NCI-H2081 (cell line): ENCODE measurements at regions not wholly inside any gene's neighbourhood (a gene's known extent, or its start where the extent isn't known, plus 50 kb on each side); places are given as distances from the start of the nearest gene placed in this dataset.

Experiments used
- DNase-seq, 2 experiments: peaks; one replicate each; lab custom pipeline; 2025; lab: John Stamatoyannopoulos, UW

- DNase-seq: no peak
Observed at GRCh38 chr1:182193908-182194550, 132.5 kb upstream of the ZNF648 start.

- no peak for DNase-seq
Observed at GRCh38 chr1:182192966-182193365, 131.5 kb upstream of the ZNF648 start.

DNA sequence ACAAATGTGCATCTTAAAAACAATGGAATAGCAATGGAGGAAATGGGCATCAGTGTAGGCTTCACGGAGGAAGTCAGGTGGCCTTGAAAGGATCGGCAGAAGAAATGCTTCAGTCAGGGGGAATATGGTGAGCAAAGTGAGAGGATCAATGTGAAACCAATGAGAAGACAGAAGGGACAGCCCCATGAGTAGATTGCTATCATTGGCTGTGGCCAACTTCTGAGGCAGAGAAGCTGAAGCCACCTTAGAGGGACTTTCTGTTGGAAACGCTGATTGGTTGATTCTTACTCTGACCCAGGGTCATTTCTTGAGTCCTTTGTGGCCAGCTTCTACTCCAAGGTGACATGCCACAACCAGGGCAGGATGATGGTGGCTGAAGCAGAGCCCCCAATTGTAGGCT lies 130.7 kb upstream of the ZNF648 start:
- no peak for DNase-seq

DNA sequence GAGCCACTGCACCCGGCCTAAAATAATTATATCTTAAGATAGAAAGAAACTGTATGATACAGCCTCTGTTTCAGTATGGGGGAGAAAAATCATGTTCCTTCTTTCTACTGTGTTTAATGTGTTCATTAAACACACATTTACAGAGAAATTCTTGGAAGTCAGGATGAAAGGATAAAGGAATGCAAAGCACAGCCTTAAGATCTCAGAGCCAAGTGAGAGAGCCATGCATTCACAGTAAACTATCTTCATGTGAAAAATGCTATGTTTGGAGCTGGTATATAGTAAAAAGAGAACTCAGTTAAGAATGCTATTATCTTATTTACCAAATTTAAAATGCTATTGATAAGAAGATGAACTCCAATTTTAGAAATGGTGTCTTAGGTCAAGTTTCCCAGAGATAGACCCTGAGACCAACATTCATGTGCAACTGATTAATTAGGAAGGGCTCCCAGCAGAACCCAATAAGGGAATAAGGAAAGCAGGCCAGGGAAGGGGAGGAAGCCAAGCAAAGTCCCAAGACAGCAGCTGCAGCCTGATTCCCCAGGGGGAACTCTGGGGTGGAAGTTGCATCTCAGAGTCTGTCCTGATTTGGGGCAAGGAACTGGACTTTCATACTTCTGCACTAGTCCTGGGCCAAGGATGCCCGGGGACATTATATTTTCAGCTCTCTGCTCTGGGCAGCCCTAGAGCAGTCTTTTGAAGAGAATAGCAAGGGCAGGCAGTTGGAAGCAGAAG lies 130.0 kb upstream of the ZNF648 start:
- DNase-seq: no peak

GRCh38 chr1:182189535-182190066 lies 128.1 kb upstream of the ZNF648 start:
- no peak for DNase-seq

- DNase-seq: no peak
Observed at GRCh38 chr1:182186757-182187146, 125.2 kb upstream of the ZNF648 start.

- DNase-seq: peak in 1 of 2 experiments; percentile 41
Observed at GRCh38 chr1:182185842-182186756, 124.6 kb upstream of the ZNF648 start.

GRCh38 chr1:182185136-182185535 lies 123.6 kb upstream of the ZNF648 start:
- DNase-seq: no peak

- DNase-seq: no peak
Observed at GRCh38 chr1:182183606-182184005, 122.1 kb upstream of the ZNF648 start.

GRCh38 chr1:182182311-182182710 lies 120.8 kb upstream of the ZNF648 start:
- no peak for DNase-seq

- no peak for DNase-seq
Observed at GRCh38 chr1:182181167-182181572, 119.7 kb upstream of the ZNF648 start.

GRCh38 chr1:182175361-182175931 lies 113.9 kb upstream of the ZNF648 start:
- peak; percentile 64 to 81 for DNase-seq

- DNase-seq: no peak
Observed at GRCh38 chr1:182174513-182174855, 113.0 kb upstream of the ZNF648 start.

GRCh38 chr1:182173808-182174512 lies 112.4 kb upstream of the ZNF648 start:
- no peak for DNase-seq

DNA sequence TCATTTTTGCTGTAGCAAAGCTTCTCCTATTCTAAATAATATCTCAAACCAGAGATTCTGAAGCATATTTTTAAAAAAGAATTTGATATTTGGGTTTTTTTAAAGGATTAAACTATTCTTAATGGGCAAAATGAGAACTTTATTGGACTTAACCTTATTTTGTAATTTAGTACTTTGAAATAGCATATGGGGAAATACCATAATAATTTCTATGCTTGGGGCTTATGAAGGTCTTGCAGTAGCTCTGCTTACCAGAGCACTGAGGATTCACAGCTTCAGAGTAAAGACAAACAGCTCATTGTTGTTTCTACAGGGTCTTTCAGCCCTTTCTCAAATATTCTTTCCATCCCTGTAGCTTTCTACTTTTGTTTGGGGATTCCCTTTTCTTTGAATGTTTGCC lies 111.2 kb upstream of the ZNF648 start:
- DNase-seq: no peak

DNA sequence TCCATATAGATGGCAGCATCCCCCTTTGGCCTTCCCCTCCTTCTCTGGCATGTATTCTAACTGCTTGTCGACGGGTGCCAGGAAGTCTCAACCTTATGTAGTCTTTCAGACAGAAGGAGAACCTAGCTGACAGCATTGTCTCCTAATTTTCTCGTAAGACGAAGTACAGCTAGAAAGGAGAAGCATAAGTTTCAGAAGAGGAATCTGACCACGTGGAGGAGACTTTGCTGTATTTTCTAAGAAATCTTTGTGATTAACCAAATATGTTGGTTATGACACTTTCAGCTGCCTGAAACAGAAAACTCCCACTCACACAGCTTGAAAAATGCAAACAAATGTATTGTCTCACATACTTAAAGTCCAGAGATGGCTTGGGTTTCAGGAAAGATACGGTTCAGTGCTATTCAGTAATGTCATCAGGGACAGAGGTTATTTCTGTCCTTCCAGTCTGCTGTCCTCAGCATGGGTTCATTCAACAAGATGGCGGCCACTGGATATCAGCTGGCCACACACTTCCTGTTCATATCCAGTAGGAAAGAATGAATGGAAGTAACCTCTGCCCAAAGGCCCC lies 109.5 kb upstream of the ZNF648 start:
- DNase-seq: no peak

DNA sequence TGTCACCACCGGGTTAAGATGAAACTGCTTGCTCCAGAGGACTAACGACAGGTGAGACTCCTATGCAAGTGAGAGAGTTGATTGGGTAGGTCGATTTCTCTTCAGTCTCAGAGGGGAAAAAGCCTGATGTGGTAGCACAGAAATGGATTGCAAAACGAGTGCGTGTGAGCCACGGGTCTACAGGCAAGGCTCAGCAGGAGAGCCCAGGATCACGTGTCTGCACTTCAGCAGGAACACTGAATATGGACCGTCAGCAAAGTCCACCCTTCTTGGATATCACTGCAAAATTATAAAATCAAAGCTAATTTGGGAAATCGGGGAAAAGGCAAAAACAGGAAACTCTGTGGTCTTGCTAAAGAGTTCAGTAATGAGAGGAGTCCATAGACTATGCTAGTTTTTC lies 107.7 kb upstream of the ZNF648 start:
- no peak for DNase-seq

GRCh38 chr1:182166750-182167149 lies 105.2 kb upstream of the ZNF648 start:
- DNase-seq: no peak

- no peak for DNase-seq
Observed at GRCh38 chr1:182166321-182166720, 104.8 kb upstream of the ZNF648 start.

DNA sequence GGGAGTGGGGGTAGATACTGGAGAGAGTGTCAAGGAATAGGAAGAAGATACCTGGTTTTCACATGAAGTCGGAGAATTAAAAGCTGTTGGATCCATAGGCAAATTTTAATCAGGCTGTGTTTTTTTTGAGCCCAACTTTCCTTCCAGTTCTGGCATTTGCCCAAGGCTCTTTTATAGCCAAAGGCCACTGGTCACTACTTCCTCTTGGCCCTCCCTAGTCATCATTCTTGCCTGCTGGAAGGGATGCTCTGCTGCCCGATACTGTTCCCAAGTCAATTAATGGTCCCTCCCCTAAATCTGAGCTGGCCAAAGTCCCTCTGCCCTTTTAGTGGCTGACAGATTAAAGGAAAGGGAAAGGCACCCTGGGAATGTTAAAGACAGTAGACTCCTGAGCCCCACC lies 102.8 kb upstream of the ZNF648 start:
- no peak for DNase-seq

GRCh38 chr1:182163821-182164223 lies 102.3 kb upstream of the ZNF648 start:
- no peak for DNase-seq
